GM12801 (cell line): ENCODE measurements at regions not wholly inside any gene's neighbourhood (a gene's known extent, or its start where the extent isn't known, plus 50 kb on each side); places are given as distances from the start of the nearest gene placed in this dataset.

Source experiments
- CTCF ChIP-seq: IDR thresholded peaks from one replicate; pipeline ENCODE4 v1.5.1; 2011; ENCODE audit warnings: control low read depth; ENCODE audit not compliant: insufficient read length; ENCODE audit errors: extremely low read depth

GRCh38 chr10:65719790-65720189, 1206.0 kb upstream of the LRRTM3 start:
- no peak for TF ChIP-seq CTCF

GRCh38 chr10:65720901-65721300, 1204.9 kb upstream of the LRRTM3 start:
- no peak for TF ChIP-seq CTCF

- no peak for TF ChIP-seq CTCF
These were observed 1202.3 kb upstream of the LRRTM3 start for GRCh38 chr10:65723525-65723924.

GRCh38 chr10:65735382-65735781, 1190.5 kb upstream of the LRRTM3 start:
- no peak for TF ChIP-seq CTCF

- TF ChIP-seq CTCF = no peak
These were observed 1182.9 kb upstream of the LRRTM3 start for GRCh38 chr10:65742906-65743305.

- TF ChIP-seq CTCF = no peak
These were observed 1174.6 kb upstream of the LRRTM3 start for GRCh38 chr10:65751218-65751617.

- TF ChIP-seq CTCF = no peak
These were observed 1173.9 kb upstream of the LRRTM3 start for GRCh38 chr10:65751896-65752295.

- TF ChIP-seq CTCF = no peak
These were observed 1172.3 kb upstream of the LRRTM3 start for GRCh38 chr10:65753532-65753931.
